Esophagus muscularis mucosa (tissue), 3 donors: ENCODE measurements at regions not wholly inside any gene's neighbourhood (a gene's known extent, or its start where the extent isn't known, plus 50 kb on each side); places are given as distances from the start of the nearest gene placed in this dataset.

ENCODE experiments used
- POLR2A ChIP-seq: fragments of 450-650 bp; IDR thresholded peaks from one replicate; pipeline ENCODE4 v1.6.1; 2017; ENCODE audit warnings: antibody characterized with exemption, moderate library complexity, mild to moderate bottlenecking, low read depth
- POLR2AphosphoS5 ChIP-seq, 2 donors: sonication (generic); formaldehyde crosslinking; IDR thresholded peaks; one replicate each; pipeline ENCODE4 v1.6.1; 2017; ENCODE audit warnings: antibody characterized with exemption in 2 of 2
- TF ChIP-seq, protein P1 (sequence below), 3 experiments: fragments of 200-600 bp in 2 of 3; fragments of 450-650 bp in 1 of 3; sonication (generic) in 2 of 3; IDR thresholded peaks; one replicate each; pipeline ENCODE4 v1.5.1; 2017 to 2019; ENCODE audit warnings: antibody characterized with exemption in 3 of 3, mild to moderate bottlenecking in 2 of 3, moderate library complexity in 1 of 3

DNA sequence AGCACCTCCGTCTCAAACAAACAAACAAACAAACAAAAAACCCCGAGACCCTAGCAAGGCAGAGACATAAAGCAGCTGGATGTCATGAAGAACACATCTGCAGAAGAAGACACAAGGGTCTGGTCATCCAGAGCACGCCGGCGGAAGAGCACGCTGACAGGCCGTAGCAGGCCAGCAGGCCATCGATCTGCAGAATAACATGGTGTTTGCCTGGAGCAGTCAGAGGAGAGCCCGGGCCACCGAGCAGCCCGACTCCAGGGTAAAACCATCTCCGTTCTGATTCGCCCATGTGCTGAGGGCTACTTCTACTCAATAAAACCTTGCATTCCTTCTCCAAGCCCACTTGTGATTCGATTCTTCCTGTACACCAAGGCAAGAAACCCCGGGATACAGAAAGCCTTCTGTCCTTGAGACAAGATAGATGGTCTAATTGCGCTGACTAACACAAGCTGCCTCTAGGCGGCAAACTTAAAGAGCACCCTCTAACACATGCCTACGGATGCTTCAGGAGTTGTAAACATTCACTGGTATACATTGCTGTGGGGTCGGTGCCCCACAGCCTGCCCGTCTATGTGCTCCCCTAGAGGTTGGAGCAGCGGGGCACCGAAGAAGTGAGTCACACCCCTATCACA lies 549.8 kb upstream of the NRXN1 start:
- no peak for TF ChIP-seq POLR2A
- TF ChIP-seq, protein P1, sequence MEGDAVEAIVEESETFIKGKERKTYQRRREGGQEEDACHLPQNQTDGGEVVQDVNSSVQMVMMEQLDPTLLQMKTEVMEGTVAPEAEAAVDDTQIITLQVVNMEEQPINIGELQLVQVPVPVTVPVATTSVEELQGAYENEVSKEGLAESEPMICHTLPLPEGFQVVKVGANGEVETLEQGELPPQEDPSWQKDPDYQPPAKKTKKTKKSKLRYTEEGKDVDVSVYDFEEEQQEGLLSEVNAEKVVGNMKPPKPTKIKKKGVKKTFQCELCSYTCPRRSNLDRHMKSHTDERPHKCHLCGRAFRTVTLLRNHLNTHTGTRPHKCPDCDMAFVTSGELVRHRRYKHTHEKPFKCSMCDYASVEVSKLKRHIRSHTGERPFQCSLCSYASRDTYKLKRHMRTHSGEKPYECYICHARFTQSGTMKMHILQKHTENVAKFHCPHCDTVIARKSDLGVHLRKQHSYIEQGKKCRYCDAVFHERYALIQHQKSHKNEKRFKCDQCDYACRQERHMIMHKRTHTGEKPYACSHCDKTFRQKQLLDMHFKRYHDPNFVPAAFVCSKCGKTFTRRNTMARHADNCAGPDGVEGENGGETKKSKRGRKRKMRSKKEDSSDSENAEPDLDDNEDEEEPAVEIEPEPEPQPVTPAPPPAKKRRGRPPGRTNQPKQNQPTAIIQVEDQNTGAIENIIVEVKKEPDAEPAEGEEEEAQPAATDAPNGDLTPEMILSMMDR (IDR thresholded peaks at IDR 0.05): no peak
- TF ChIP-seq POLR2AphosphoS5 (IDR thresholded peaks at IDR 0.05): no peak
